ENCODE measurements at regions not wholly inside any gene's neighbourhood (a gene's known extent, or its start where the extent isn't known, plus 50 kb on each side); places are given as distances from the start of the nearest gene placed in this dataset.

DNA sequence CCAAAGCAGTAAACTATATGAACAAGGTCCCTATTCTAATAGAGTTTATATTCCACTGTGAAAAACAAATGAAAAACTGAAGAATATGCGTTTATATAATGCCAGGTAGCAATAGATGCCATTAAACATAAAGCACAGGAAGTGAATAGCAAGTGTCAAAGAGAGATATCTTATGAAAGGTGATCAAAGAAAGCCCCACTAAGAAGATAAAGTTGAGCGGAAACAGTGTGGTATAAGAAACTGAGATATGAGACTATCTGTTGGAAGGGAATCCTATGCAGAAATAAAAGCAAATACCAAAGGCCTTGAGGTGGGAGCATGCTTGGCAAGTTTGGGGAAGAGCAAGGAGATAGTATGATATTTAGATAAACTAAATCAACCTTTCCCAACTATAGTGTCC, 123.1 kb upstream of the FAR2 start:
- TF ChIP-seq POLR2A (IDR thresholded peaks at IDR 0.05): no peak
- TF ChIP-seq, protein P1, sequence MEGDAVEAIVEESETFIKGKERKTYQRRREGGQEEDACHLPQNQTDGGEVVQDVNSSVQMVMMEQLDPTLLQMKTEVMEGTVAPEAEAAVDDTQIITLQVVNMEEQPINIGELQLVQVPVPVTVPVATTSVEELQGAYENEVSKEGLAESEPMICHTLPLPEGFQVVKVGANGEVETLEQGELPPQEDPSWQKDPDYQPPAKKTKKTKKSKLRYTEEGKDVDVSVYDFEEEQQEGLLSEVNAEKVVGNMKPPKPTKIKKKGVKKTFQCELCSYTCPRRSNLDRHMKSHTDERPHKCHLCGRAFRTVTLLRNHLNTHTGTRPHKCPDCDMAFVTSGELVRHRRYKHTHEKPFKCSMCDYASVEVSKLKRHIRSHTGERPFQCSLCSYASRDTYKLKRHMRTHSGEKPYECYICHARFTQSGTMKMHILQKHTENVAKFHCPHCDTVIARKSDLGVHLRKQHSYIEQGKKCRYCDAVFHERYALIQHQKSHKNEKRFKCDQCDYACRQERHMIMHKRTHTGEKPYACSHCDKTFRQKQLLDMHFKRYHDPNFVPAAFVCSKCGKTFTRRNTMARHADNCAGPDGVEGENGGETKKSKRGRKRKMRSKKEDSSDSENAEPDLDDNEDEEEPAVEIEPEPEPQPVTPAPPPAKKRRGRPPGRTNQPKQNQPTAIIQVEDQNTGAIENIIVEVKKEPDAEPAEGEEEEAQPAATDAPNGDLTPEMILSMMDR (IDR thresholded peaks at IDR 0.05): no peak
